NCI-H345 treated with DMSO at 0.1 percent for 48 hours (cell line): ENCODE measurements at regions not wholly inside any gene's neighbourhood (a gene's known extent, or its start where the extent isn't known, plus 50 kb on each side); places are given as distances from the start of the nearest gene placed in this dataset.
"Not testable (repeated sequence)": the region's sequence is repeated elsewhere in the genome, so short reads cannot be mapped to it uniquely, and the experiment has no call there.

Experiments used
- DNase-seq: peaks from one replicate; lab custom pipeline; 2025; ENCODE audit not compliant: unreplicated experiment; lab: John Stamatoyannopoulos, UW

- DNase-seq = no peak
Measured at GRCh38 chr20:25991051-25991755, 294.6 kb upstream of the ZNF337 start.

GRCh38 chr20:25989686-25990085, 293.0 kb upstream of the ZNF337 start:
- DNase-seq = not testable (repeated sequence)

- no peak for DNase-seq
Measured at GRCh38 chr20:25989196-25989595, 292.5 kb upstream of the ZNF337 start.

GRCh38 chr20:25987928-25988560, 291.4 kb upstream of the ZNF337 start:
- DNase-seq = not testable (repeated sequence)

DNA sequence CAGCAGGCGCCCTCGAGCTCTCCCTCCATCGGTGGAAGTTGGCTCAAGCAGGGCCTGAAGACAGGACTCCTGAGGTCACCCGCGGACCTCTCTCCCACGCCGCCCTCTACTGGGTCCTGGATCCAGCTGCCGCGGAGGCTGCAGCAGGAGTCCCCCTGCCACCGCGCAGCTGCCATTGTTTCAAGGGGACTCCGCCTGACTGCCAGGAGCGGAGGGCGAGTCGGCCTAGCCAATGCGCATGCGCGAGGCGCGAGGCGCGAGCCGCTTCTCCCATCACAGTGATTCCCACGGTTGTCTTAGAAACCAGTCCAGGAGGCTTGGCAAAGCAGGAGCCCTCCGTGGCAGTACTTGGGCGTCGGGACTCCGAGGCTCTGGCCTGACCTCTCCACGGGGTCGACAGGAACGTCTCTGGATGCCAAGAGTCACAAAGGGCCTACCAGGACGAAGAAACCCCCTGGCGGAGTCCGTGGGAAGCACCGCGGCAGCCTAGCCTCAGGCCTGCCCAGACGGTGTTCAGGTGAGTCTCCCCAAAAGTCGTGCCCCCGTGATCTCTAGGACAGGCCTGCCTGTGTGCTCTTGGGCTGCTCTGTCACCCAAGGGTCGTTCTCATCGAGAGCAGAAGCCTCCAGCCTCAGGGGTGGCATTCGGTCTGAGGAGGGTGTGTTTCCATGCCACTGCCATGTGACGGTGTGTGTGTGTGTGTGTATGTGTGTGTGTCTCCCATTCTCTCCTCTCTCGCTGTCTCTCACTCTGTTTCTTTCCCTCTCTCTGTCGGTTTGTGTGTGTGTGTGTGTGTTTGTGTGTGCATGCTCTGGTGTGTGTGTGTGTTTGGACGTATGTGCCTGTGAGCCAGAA, 290.6 kb upstream of the ZNF337 start:
- peak; percentile 74 for DNase-seq

DNA sequence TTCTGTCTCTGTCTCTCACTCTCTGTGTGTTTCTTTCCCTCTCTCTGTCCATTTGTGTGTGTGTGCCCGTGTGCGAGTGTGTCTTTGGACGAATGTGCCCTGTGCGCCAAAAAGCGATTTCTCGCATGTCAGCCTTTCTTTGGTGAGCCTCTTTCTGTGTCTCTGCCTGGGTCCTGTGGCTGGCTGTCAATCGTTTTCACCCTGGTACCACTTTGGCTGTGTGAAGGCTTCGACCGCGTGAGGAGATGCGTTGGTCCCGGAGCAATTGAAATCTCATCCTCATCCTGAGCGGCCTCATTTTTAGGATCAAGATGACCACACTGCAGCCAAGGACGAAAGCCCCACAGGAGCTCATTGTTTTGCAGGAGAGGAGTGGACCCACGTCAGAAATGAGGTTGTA, 288.9 kb upstream of the ZNF337 start:
- DNase-seq = no peak

DNA sequence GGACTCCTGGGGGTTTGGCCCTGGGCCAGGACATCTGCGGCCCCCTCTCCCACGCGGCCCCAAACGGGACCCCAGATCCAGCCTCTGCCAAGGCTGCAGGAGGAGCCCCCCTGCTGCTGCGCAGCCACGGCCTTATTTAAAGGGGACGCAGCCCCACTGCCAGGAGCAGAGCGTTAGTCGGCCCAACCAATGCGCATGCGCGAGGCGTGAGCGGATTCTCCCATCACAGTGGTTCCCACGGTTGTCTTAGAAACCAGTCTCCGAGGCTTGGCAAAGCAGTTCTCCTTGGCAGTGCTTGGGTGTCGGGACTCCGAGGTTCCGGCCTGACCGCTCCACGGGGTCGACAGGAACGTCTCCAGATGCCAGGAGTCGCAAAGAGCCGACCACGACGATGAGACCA, 288.3 kb upstream of the ZNF337 start:
- DNase-seq = peak; percentile 41

- DNase-seq = not testable (repeated sequence)
Measured at GRCh38 chr20:25982701-25983100, 286.0 kb upstream of the ZNF337 start.

GRCh38 chr20:25978450-25979190, 282.0 kb upstream of the ZNF337 start:
- DNase-seq = not testable (repeated sequence)

DNA sequence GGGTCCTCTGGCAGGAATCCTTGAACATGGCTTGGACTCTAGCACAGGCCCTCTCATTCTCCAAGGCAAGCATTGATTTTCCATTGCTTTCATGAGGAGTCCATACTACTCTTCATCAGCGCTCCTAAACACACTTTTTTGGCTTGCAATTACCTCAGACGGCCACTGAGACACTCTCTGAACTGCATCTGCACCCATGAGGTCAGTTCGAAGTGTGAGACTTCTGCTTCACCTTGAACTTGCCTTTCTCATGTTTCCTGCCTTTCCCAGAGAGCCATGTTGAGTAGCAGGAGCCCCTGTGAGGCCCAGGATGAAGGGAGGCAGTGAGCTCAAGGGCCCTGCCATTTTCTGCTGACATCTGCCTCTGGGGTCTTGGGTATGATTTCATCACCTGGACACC, 279.2 kb upstream of the ZNF337 start:
- not testable (repeated sequence) for DNase-seq

DNA sequence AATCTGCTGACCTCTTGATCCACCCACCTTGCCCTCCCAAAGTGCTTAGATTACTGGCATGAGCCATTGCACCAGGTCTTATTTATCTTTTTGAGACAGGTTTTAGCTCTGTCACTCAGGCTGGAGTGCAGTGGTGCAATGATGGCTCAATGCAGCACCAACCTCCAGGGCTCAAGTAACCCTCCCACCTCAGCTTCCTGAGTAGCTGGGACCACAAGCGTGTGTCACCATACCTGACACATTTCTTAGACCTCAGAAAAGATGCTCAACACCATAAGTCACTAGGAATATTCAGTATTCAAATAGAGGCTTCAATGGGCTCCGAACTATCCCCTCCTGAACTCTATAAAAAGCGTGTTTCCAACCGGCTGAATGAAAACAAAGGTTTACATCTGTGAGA, 268.6 kb upstream of the ZNF337 start:
- not testable (repeated sequence) for DNase-seq

DNA sequence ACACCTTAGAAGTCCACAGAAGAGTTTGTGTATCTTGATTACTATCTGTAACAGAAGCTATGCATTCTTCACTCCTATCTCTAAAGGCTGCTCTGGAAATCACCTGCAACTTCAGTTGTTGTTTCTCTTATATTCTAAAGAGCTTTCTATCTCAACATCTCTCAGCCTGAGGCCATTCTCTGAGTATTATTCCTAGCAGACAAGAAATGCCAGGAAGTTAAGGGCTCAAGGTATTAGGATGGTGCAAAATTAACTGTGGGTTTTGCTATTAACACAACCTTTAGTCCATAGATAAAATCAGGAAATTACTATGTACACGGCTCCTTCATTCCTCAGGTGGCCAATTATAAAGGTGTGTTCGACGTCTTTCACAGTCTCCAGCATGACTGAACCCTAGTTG, 257.2 kb upstream of the ZNF337 start:
- DNase-seq = not testable (repeated sequence)

DNA sequence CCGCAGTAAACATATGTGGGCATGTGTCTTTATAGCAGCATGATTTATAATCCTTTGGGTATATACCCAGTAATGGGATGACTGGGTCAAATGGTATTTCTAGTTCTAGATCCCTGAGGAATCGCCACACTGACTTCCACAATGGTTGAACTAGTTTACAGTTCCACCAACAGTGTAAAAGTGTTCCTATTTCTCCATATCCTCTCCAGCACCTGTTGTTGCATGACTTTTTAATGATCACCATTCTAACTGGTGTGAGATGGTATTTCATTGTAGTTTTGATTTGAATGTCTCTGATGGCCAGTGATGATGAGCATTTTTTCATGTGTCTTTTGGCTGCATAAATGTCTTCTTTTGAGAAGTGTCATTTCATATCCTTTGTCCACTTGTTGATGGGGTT, 238.6 kb upstream of the ZNF337 start:
- DNase-seq = not testable (repeated sequence)

DNA sequence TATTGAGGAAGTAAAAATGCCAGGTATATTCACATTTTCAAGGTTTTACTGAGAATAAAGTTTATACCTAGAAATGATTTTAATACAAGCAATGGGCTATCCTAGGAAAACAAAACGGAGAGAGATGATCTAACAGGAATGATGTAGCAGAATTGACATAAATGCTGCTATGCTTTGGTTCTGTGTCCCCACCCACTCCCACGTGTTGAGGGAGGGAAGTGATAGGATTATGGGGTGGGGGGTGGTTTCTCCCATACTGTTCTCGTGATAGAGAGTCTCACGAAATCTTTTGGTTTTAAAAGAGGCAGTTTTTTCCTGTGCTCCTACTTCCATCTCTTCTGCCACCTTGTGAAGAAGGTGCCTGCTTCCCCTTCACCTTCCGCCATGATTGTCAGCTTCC, 236.2 kb upstream of the ZNF337 start:
- not testable (repeated sequence) for DNase-seq

DNA sequence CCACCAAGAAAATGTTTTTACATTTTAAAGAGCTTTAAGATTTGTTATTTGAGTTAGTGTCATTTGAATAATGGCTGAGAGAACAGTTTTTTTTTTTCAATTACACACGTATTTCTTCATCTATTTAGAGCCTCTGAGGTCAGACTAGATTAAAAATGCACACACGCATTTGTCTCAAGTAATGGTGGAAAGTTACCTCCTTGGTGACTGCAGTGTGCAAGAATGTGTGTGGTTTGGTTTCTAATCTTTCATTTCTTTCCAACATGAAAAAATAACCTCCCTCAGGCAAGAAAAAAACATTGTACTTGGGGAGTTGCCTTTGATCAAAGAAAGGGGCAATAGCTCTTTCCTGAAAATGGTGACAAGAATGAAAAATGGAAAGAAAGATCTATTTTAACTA, 235.5 kb upstream of the ZNF337 start:
- DNase-seq = not testable (repeated sequence)

GRCh38 chr20:25902321-25902720, 205.7 kb upstream of the ZNF337 start:
- not testable (repeated sequence) for DNase-seq

DNA sequence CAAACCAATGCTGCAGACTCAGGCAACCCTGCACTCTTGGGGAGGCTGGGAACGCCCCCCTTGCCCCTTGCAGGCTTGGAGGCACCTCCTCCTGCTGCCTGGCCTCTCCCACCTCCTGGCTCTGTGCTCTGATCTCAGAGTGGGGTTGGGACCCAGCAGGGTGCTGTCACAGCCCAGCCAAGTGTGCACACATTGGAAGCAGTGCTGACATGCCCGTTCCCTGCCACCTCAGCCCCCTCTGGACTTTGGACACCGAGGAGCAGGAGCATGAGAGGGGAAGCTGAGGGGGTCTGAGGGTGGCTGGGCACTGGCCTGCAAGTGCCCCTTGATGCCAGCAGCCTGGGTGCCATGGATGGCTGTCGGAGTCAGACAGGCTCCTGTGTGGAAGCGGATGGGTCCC, 202.0 kb upstream of the ZNF337 start:
- DNase-seq = not testable (repeated sequence)

DNA sequence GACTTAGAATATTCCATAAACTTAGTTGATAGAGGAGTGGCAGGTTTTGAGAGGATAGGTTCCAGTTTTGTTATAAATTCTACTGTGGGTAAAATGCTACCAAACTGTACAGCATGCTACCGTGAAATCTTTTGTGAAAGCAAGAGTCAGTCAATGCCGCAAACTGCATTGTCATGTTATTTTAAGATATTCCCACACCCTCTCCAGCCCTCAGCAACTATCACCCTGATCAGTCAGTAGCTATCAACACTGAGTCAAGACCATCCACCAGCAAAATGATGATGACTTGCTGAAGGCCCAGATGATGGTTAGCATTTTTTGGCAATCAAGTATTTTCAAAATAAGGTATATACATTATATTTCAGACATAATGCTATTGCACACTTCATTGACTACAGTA, 182.4 kb upstream of the ZNF337 start:
- DNase-seq = not testable (repeated sequence)

DNA sequence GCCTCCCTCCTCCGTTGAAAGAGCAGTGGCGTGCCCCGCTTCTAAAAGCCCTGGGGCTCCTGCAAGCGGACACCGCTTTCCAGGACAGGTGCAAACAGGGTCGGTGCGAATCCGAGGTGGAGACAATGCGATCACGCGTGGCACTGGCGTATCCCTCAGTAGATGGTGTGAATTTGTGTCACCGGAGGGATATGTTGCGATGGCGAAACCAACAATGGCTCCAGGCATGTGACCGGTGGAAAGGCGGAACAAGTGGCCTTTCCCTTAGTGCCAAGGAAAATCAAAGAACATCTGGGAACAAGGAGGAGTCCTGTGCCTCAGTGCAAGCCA, 172.0 kb upstream of the ZNF337 start:
- not testable (repeated sequence) for DNase-seq

DNA sequence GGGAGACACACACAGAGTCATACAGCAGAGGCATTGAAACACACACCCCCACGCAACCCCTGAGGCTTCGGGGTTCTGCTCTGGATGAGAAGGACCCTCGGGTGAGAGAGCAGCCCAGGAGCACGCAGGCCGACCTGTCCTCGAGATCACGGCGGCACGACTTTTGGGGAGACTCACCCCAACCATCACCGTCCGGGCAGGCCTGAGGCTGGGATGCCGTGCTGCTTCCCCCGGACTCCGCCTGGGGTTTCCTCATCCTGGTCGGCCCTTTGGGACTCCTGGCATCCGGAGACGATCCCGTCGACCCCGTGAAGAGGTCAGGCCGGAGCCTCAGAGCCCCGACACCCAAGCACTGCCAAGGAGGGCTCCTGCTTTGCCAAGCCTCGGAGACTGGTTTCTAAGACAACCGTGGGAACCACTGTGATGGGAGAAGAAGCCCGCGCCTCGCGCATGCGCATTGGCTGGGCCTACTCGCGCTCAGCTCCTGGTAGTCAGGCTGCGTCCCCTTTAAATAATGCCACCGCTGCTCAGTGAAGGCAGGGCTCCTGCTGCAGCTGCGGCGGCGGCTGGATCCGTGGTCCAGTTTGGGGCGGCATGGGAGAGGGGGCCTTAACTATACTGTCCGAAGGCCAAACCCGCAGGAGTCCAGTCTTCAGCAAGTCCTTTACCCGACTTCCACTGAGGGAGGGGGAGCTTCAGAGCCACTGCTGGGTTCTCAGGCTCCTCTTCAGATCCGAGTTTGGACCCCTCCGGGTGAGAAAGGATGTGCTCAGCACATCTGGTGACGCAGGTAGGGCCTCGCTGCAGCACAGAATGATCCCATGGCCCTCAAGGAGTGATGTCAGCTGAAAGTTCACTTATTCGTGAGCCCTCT, 171.4 kb upstream of the ZNF337 start:
- peak; percentile 7 for DNase-seq
